Keratinocyte (primary cell): ENCODE measurements at regions not wholly inside any gene's neighbourhood (a gene's known extent, or its start where the extent isn't known, plus 50 kb on each side); places are given as distances from the start of the nearest gene placed in this dataset.

ENCODE experiments used
- DNase-seq: peaks from one replicate; pipeline ENCODE4 v3.0.0-alpha.2; 2011; ENCODE audit warnings: low read depth, missing footprints, low spot score
- FAIRE-seq: peaks from 2 replicates; lab custom pipeline; 2011; peaks lifted over from hg19 to GRCh38; lab: Jason Lieb, UNC
- H2AFZ ChIP-seq: 2 replicates; pipeline ENCODE4 v1.6.0; 2012; ENCODE audit warnings: low read length, control low read depth, inconsistent platforms; ENCODE audit not compliant: control insufficient read depth
- H3K27ac ChIP-seq: 2 replicates; pipeline ENCODE4 v1.5.1; 2011; ENCODE audit warnings: low read length; ENCODE audit not compliant: control insufficient read depth, insufficient read depth
- H3K27me3 ChIP-seq: 3 replicates; pipeline ENCODE4 v1.6.0; 2011; ENCODE audit warnings: low read length; ENCODE audit not compliant: control insufficient read depth, insufficient read depth; ENCODE audit errors: extremely low read depth
- H3K36me3 ChIP-seq, 2 experiments: 2 replicates in 1 of 2; 3 replicates in 1 of 2; pipeline ENCODE4 v1.5.1; 2011; ENCODE audit warnings: low read length in 2 of 2, mild to moderate bottlenecking in 1 of 2; ENCODE audit not compliant: control insufficient read depth in 2 of 2, insufficient read depth in 2 of 2; ENCODE audit errors: extremely low read depth in 1 of 2
- H3K4me1 ChIP-seq: 3 replicates; pipeline ENCODE4 v1.5.1; 2011; ENCODE audit warnings: low read length; ENCODE audit not compliant: control insufficient read depth, insufficient read depth; ENCODE audit errors: extremely low read depth
- H3K4me2 ChIP-seq: 3 replicates; pipeline ENCODE4 v1.6.0; 2011; ENCODE audit warnings: low read depth, low read length; ENCODE audit not compliant: control insufficient read depth, insufficient read depth; ENCODE audit errors: extremely low read depth
- H3K4me3 ChIP-seq, 3 experiments: fragments of 200-600 bp in 1 of 3; sonication (generic) in 1 of 3; 2 replicates in 2 of 3; 3 replicates in 1 of 3; pipeline ENCODE4 v1.5.1; 2011 to 2016; ENCODE audit warnings: low read length in 3 of 3, mild to moderate bottlenecking in 3 of 3, control low read depth in 2 of 3, inconsistent platforms in 1 of 3, low read depth in 1 of 3, mixed read lengths in 1 of 3, mixed run types in 1 of 3, moderate library complexity in 1 of 3; ENCODE audit not compliant: control insufficient read depth in 2 of 3, insufficient read depth in 2 of 3; ENCODE audit errors: extremely low read depth in 1 of 3
- H3K79me2 ChIP-seq: 2 replicates; pipeline ENCODE4 v1.6.0; 2012; ENCODE audit warnings: low read length; ENCODE audit not compliant: control insufficient read depth, insufficient read depth
- H3K9ac ChIP-seq: 3 replicates; pipeline ENCODE4 v1.6.0; 2011; ENCODE audit warnings: low read length; ENCODE audit not compliant: control insufficient read depth, insufficient read depth; ENCODE audit errors: extremely low read depth
- H3K9me1 ChIP-seq: 3 replicates; pipeline ENCODE4 v1.6.0; 2011; ENCODE audit warnings: low read length; ENCODE audit not compliant: control insufficient read depth, insufficient read depth; ENCODE audit errors: extremely low read depth
- H3K9me3 ChIP-seq: 2 replicates; pipeline ENCODE4 v1.5.1; 2012; ENCODE audit warnings: low read depth, low read length; ENCODE audit not compliant: control insufficient read depth
- H4K20me1 ChIP-seq: 3 replicates; pipeline ENCODE4 v1.6.0; 2011; ENCODE audit warnings: low read length; ENCODE audit not compliant: control insufficient read depth, insufficient read depth; ENCODE audit errors: extremely low read depth
- EZH2 ChIP-seq: IDR thresholded peaks from one replicate; pipeline ENCODE4 v1.6.1; 2012; ENCODE audit warnings: inconsistent platforms, mild to moderate bottlenecking, low read length, moderate library complexity
- dilution Hi-C: fragments of 300-500 bp; cut with MboI; formaldehyde crosslinking; loops from one replicate; pipeline ENCODE4 v1.7.0; 2020; ENCODE audit warnings: low sequenced_read_pairs; ENCODE audit not compliant: extremely low pct_ligation_motif_present
- TF ChIP-seq, protein P1 (sequence below), 3 experiments: IDR thresholded peaks in 1 of 3; conservative IDR thresholded peaks in 1 of 3; optimal IDR thresholded peaks in 1 of 3; 2 replicates in 2 of 3; 3 replicates in 1 of 3; pipeline versions ENCODE3 to v1.5.1; 2011; ENCODE audit warnings: low read length in 3 of 3, mild to moderate bottlenecking in 3 of 3, moderate library complexity in 2 of 3, control low read depth in 1 of 3, inconsistent platforms in 1 of 3; ENCODE audit not compliant: insufficient read depth in 2 of 3; ENCODE audit errors: extremely low read depth in 1 of 3

DNA sequence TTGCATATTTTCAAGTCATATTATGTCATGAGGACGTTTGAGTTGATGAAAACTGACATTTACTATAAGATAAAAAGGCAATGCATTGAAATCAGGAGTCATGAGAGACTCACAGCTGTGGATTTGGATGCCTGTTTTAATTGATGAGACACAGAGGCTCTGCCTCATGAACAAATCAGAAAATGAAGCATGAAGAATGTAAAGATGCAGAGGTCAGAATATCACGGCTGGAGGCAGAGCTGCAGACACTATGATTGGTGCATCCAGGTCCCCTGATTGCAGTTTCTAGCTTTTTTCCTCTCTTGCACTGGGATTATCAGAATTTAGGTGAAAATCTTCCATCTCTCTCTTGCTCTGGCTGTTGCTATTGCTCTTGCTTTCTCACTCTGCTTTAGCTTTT lies 74.7 kb downstream of the FAM47B start:
- Histone ChIP-seq H3K4me3 (no peak overlapping the region), H3K27me3 (no peaks in the 10 kb centered on the region), H4K20me1 (no peaks in the 10 kb centered on the region), H3K9ac (no peak overlapping the region), H3K27ac (no peak overlapping the region), H3K4me1 (no peaks in the 10 kb centered on the region), H3K4me2 (no peak overlapping the region), H3K9me1 (no peaks in the 10 kb centered on the region), H3K36me3 (no peaks in the 10 kb centered on the region), H3K9me3 (no peaks in the 10 kb centered on the region), H3K79me2 (no peaks in the 10 kb centered on the region), H2AFZ (no peak overlapping the region)
- TF ChIP-seq, protein P1, sequence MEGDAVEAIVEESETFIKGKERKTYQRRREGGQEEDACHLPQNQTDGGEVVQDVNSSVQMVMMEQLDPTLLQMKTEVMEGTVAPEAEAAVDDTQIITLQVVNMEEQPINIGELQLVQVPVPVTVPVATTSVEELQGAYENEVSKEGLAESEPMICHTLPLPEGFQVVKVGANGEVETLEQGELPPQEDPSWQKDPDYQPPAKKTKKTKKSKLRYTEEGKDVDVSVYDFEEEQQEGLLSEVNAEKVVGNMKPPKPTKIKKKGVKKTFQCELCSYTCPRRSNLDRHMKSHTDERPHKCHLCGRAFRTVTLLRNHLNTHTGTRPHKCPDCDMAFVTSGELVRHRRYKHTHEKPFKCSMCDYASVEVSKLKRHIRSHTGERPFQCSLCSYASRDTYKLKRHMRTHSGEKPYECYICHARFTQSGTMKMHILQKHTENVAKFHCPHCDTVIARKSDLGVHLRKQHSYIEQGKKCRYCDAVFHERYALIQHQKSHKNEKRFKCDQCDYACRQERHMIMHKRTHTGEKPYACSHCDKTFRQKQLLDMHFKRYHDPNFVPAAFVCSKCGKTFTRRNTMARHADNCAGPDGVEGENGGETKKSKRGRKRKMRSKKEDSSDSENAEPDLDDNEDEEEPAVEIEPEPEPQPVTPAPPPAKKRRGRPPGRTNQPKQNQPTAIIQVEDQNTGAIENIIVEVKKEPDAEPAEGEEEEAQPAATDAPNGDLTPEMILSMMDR (optimal IDR thresholded peaks at IDR 0.05 in 1 of 3, IDR thresholded peaks at IDR 0.05 in 1 of 3, conservative IDR thresholded peaks at IDR 0.05 in 1 of 3; ENCODE audit: extremely low read depth in 1 of 3, insufficient read depth in 2 of 3, low read length in 3 of 3) = no peak
- no peak for TF ChIP-seq EZH2
- FAIRE-seq (no peak), DNase-seq (no peak)
- dilution Hi-C loops = no loop called here

DNA sequence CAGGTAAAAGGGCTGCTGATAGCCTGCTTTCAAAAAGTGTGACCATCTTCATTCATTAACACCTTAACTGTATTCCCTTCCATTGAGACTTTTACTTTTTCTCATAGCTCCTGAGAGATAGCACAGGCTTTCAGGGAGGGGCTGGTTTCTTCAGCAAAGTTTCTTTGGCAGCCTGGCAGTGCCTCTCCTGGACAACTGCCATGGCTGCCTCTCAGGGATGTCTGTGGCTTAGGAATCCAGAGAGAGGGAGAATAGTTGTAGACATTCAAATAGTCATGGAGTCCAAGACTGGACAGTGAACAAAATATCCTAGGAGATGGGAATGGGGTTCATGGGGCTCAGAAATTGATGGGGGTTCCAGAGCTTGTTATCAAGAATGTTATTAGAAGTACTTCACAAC lies 81.1 kb downstream of the FAM47B start:
- no peaks in the 10 kb centered on the region for H3K36me3 ChIP-seq
- no peaks in the 10 kb centered on the region for H3K9me3 ChIP-seq
- H4K20me1 ChIP-seq = no peaks in the 10 kb centered on the region
- TF ChIP-seq, protein P1 (optimal IDR thresholded peaks at IDR 0.05 in 1 of 3, IDR thresholded peaks at IDR 0.05 in 1 of 3, conservative IDR thresholded peaks at IDR 0.05 in 1 of 3; ENCODE audit: extremely low read depth in 1 of 3, insufficient read depth in 2 of 3, low read length in 3 of 3) = no peak
- no peak for TF ChIP-seq EZH2
- H3K9ac ChIP-seq = no peak overlapping the region
- no peaks in the 10 kb centered on the region for H3K4me1 ChIP-seq
- FAIRE-seq = no peak
- no peak overlapping the region for H3K4me3 ChIP-seq
- H3K4me2 ChIP-seq = no peak overlapping the region
- no peak for DNase-seq
- dilution Hi-C loops = no loop called here
- no peaks in the 10 kb centered on the region for H3K9me1 ChIP-seq
- H3K27ac ChIP-seq = no peak overlapping the region
- no peaks in the 10 kb centered on the region for H3K27me3 ChIP-seq
- no peaks in the 10 kb centered on the region for H3K79me2 ChIP-seq
- H2AFZ ChIP-seq = no peak overlapping the region
